Lower lobe of right lung (tissue), 2 donors: ENCODE measurements at regions not wholly inside any gene's neighbourhood (a gene's known extent, or its start where the extent isn't known, plus 50 kb on each side); places are given as distances from the start of the nearest gene placed in this dataset.

Source experiments
- ATAC-seq, 2 donors: fragments of 200-7000 bp; cut with Tn5 transposase; one replicate each; pipeline ENCODE4 v1.9.1; 2020 to 2022; ENCODE audit warnings: mild to moderate bottlenecking in 2 of 2, moderate library complexity in 2 of 2
- DNase-seq: peaks from one replicate; pipeline ENCODE4 v3.0.0-alpha.2; 2020
- H3K27ac ChIP-seq: fragments of 200-600 bp; one replicate; pipeline ENCODE4 v1.8.0; 2022
- H3K27me3 ChIP-seq: fragments of 200-600 bp; one replicate; pipeline ENCODE4 v1.8.0; 2022; ENCODE audit warnings: low read depth
- H3K36me3 ChIP-seq: fragments of 200-600 bp; one replicate; pipeline ENCODE4 v1.8.0; 2022; ENCODE audit warnings: mild to moderate bottlenecking
- H3K4me1 ChIP-seq: fragments of 200-600 bp; one replicate; pipeline ENCODE4 v1.8.0; 2022
- H3K4me3 ChIP-seq: fragments of 200-600 bp; one replicate; pipeline ENCODE4 v1.8.0; 2022; ENCODE audit warnings: mild to moderate bottlenecking
- H3K9me3 ChIP-seq: fragments of 200-600 bp; one replicate; pipeline ENCODE4 v1.8.0; 2022
- CTCF ChIP-seq: fragments of 200-600 bp; IDR thresholded peaks from one replicate; pipeline ENCODE4 v1.8.0; 2022; ENCODE audit warnings: antibody characterized with exemption, mild to moderate bottlenecking
- intact Hi-C: fragments of 100-400 bp; cut with DNase I; formaldehyde crosslinking; loops from one replicate; pipeline ENCODE4 v1.11.0; 2022
- donor health status: DM: no; HTN: yes; CAD: no; lungs with severe emphysema.

- Histone ChIP-seq H3K4me3 (no peak overlapping the region), H3K9me3 (no peaks in the 10 kb centered on the region), H3K27me3 (peaks cover 5% of the 10 kb centered on the region), H3K36me3 (no peaks in the 10 kb centered on the region), H3K4me1 (no peaks in the 10 kb centered on the region), H3K27ac (no peak overlapping the region)
- intact Hi-C loops, result no loop called here
- no peak for DNase-seq
- no peak for ATAC-seq
- TF ChIP-seq CTCF, result no peak
These were observed 463.1 kb downstream of the MATN1 start for GRCh38 chr1:30260318-30260717.

- H3K4me1 ChIP-seq, result no peaks in the 10 kb centered on the region
- intact Hi-C loops, result no loop called here
- no peaks in the 10 kb centered on the region for H3K9me3 ChIP-seq
- DNase-seq, result no peak
- H3K27me3 ChIP-seq, result no peaks in the 10 kb centered on the region
- no peak overlapping the region for H3K4me3 ChIP-seq
- no peaks in the 10 kb centered on the region for H3K36me3 ChIP-seq
- H3K27ac ChIP-seq, result no peak overlapping the region
- TF ChIP-seq CTCF, result no peak
- no peak for ATAC-seq
These were observed 463.8 kb downstream of the MATN1 start for GRCh38 chr1:30259631-30260030.

- no peaks in the 10 kb centered on the region for H3K9me3 ChIP-seq
- intact Hi-C loops, result no loop called here
- DNase-seq (no peak), ATAC-seq (no peak)
- H3K27ac ChIP-seq, result no peak overlapping the region
- no peak overlapping the region for H3K4me3 ChIP-seq
- H3K4me1 ChIP-seq, result no peaks in the 10 kb centered on the region
- no peak for TF ChIP-seq CTCF
- no peaks in the 10 kb centered on the region for H3K36me3 ChIP-seq
- peaks cover 6% of the 10 kb centered on the region for H3K27me3 ChIP-seq
These were observed 464.5 kb downstream of the MATN1 start for GRCh38 chr1:30258876-30259275.

GRCh38 chr1:30258471-30258870 is 464.9 kb downstream of the MATN1 start:
- H3K27ac ChIP-seq, result no peak overlapping the region
- H3K27me3 ChIP-seq, result peaks cover 8% of the 10 kb centered on the region
- ATAC-seq, result no peak
- no peaks in the 10 kb centered on the region for H3K9me3 ChIP-seq
- TF ChIP-seq CTCF, result no peak
- no peaks in the 10 kb centered on the region for H3K36me3 ChIP-seq
- intact Hi-C loops, result no loop called here
- no peaks in the 10 kb centered on the region for H3K4me1 ChIP-seq
- no peak for DNase-seq
- no peak overlapping the region for H3K4me3 ChIP-seq

- H3K27me3 ChIP-seq, result peaks cover 8% of the 10 kb centered on the region
These were observed 465.5 kb downstream of the MATN1 start for GRCh38 chr1:30257742-30258380.

More at GRCh38 chr1:30257742-30258380, 465.5 kb downstream of the MATN1 start:
- no peak overlapping the region for H3K4me3 ChIP-seq
- no peak overlapping the region for H3K27ac ChIP-seq
- H3K9me3 ChIP-seq, result no peaks in the 10 kb centered on the region
- TF ChIP-seq CTCF, result no peak
- no peaks in the 10 kb centered on the region for H3K36me3 ChIP-seq
- ATAC-seq, result no peak
- DNase-seq, result no peak
- intact Hi-C loops, result no loop called here
- no peaks in the 10 kb centered on the region for H3K4me1 ChIP-seq
